GM21526 (cell line): ENCODE measurements at regions not wholly inside any gene's neighbourhood (a gene's known extent, or its start where the extent isn't known, plus 50 kb on each side); places are given as distances from the start of the nearest gene placed in this dataset.

ENCODE experiments used
- ATAC-seq: cut with Tn5 transposase; IDR thresholded peaks from one replicate; pipeline ENCODE4 v1.9.1; 2021; ENCODE audit warnings: moderate library complexity; ENCODE audit not compliant: unreplicated experiment, low FRiP score

- ATAC-seq: no peak
Observed at GRCh38 chr14:23694949-23695663, 58.9 kb downstream of the DHRS2 start.

GRCh38 chr14:23695664-23695999 is 59.5 kb downstream of the DHRS2 start:
- ATAC-seq: no peak

GRCh38 chr14:23696701-23697239 is 60.6 kb downstream of the DHRS2 start:
- ATAC-seq: no peak

GRCh38 chr14:23697680-23698079 is 61.5 kb downstream of the DHRS2 start:
- no peak for ATAC-seq

GRCh38 chr14:23702656-23703426 is 66.7 kb downstream of the DHRS2 start:
- no peak for ATAC-seq

GRCh38 chr14:23704890-23705289 is 68.7 kb downstream of the DHRS2 start:
- no peak for ATAC-seq

GRCh38 chr14:23707415-23707814 is 71.3 kb downstream of the DHRS2 start:
- ATAC-seq: no peak

GRCh38 chr14:23708343-23708742 is 72.2 kb downstream of the DHRS2 start:
- no peak for ATAC-seq

GRCh38 chr14:23709923-23710322 is 73.8 kb downstream of the DHRS2 start:
- no peak for ATAC-seq

GRCh38 chr14:23712287-23712686 is 76.1 kb downstream of the DHRS2 start:
- no peak for ATAC-seq

GRCh38 chr14:23719225-23719985 is 83.2 kb downstream of the DHRS2 start:
- ATAC-seq: no peak

- ATAC-seq: no peak
Observed at GRCh38 chr14:23722675-23723074, 86.5 kb downstream of the DHRS2 start.

GRCh38 chr14:23723911-23724310 is 87.7 kb downstream of the DHRS2 start:
- ATAC-seq: no peak

GRCh38 chr14:23725528-23725927 is 89.4 kb downstream of the DHRS2 start:
- no peak for ATAC-seq

- ATAC-seq: no peak
Observed at GRCh38 chr14:23725980-23726710, 90.0 kb downstream of the DHRS2 start.

- ATAC-seq: no peak
Observed at GRCh38 chr14:23727566-23728335, 91.6 kb downstream of the DHRS2 start.

GRCh38 chr14:23728791-23729190 is 92.6 kb downstream of the DHRS2 start:
- no peak for ATAC-seq

- ATAC-seq: no peak
Observed at GRCh38 chr14:23729720-23730387, 93.7 kb downstream of the DHRS2 start.

GRCh38 chr14:23735394-23735793 is 99.2 kb downstream of the DHRS2 start:
- ATAC-seq: no peak
